ENCODE measurements at regions not wholly inside any gene's neighbourhood (a gene's known extent, or its start where the extent isn't known, plus 50 kb on each side); places are given as distances from the start of the nearest gene placed in this dataset.

GRCh38 chr16:73329358-73330286 is 281.7 kb upstream of the ZFHX3 start:
- no peak overlapping the region for H3K4me3 ChIP-seq (ENCODE audit: low read depth, low read length, poor library complexity, severe bottlenecking)
- POLR2A ChIA-PET, result no interaction called here
- BruUV-seq (replicated peaks), result no TSS peak
- intact Hi-C loops (cut with micrococcal nuclease; ENCODE audit: unreplicated experiment), result no loop called here
- no peak overlapping the region for H3K4me2 ChIP-seq (ENCODE audit: low read length)
- no peaks in the 10 kb centered on the region for H4K20me1 ChIP-seq (ENCODE audit: insufficient read depth, low read length)
- H3K36me3 ChIP-seq (ENCODE audit: insufficient read depth, low read length), result no peaks in the 10 kb centered on the region
- no peaks in the 10 kb centered on the region for H3K9me3 ChIP-seq (ENCODE audit: low read length)
- no peaks in the 10 kb centered on the region for H3K4me1 ChIP-seq (ENCODE audit: insufficient read depth, low read length, poor library complexity, severe bottlenecking)
- no peaks in the 10 kb centered on the region for H3K79me2 ChIP-seq (ENCODE audit: insufficient read depth, low read depth, low read length)
- H3K9me2 ChIP-seq (ENCODE audit: insufficient read depth, low read length), result no peaks in the 10 kb centered on the region
- H3K27ac ChIP-seq (ENCODE audit: low read depth, low read length, poor library complexity, severe bottlenecking), result no peak overlapping the region
- DNase-seq (ENCODE audit: low spot score), result no peak
- no peak overlapping the region for H2AFZ ChIP-seq (ENCODE audit: low read length)
- no peak for TF ChIP-seq EZH2phosphoT487 (IDR thresholded peaks at IDR 0.05; ENCODE audit: borderline replicate concordance, low read depth, low read length)
- TF ChIP-seq, protein P1, sequence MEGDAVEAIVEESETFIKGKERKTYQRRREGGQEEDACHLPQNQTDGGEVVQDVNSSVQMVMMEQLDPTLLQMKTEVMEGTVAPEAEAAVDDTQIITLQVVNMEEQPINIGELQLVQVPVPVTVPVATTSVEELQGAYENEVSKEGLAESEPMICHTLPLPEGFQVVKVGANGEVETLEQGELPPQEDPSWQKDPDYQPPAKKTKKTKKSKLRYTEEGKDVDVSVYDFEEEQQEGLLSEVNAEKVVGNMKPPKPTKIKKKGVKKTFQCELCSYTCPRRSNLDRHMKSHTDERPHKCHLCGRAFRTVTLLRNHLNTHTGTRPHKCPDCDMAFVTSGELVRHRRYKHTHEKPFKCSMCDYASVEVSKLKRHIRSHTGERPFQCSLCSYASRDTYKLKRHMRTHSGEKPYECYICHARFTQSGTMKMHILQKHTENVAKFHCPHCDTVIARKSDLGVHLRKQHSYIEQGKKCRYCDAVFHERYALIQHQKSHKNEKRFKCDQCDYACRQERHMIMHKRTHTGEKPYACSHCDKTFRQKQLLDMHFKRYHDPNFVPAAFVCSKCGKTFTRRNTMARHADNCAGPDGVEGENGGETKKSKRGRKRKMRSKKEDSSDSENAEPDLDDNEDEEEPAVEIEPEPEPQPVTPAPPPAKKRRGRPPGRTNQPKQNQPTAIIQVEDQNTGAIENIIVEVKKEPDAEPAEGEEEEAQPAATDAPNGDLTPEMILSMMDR (conservative IDR thresholded peaks at IDR 0.05; ENCODE audit: low read length), result no peak
- CTCF ChIA-PET (ENCODE audit: unreplicated experiment), result no interaction called here

DNA sequence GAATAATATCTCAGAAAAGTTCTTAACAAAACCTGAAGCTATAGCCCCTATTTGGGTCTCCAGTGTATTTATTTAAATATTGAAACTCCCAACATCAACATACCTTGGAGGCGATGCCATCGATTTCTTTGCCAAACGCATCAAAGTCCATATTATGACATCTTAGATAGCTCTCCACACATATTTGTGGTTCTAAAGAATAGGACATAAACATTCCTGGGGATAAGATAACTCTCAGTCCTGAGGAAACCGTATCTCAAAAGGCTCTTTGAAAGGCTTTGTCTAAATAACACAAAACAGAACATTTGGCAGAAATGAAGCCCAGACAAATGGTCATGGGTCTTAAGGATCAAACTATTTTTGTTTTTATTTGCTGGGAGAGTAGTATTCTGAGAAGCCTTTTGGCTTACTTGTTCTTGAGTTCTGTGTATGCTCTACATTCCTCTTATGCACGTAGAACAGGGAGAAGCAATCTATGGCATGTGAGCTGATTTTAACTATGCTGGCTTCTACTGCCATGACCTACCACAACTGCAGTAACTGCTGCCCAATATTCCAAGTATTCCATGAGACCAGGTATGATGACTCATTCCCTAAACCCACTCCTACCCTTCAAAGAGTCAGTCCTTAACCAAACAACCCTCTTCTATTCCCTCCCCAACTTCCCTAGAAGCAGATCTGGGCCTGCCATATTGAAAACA is 279.0 kb upstream of the ZFHX3 start:
- no peak overlapping the region for H3K27ac ChIP-seq (ENCODE audit: low read depth, low read length, poor library complexity, severe bottlenecking)
- no peaks in the 10 kb centered on the region for H3K9me2 ChIP-seq (ENCODE audit: insufficient read depth, low read length)
- intact Hi-C loops (cut with micrococcal nuclease; ENCODE audit: unreplicated experiment), result no loop called here
- CTCF ChIA-PET (ENCODE audit: unreplicated experiment), result no interaction called here
- no peaks in the 10 kb centered on the region for H3K9me3 ChIP-seq (ENCODE audit: low read length)
- no peak overlapping the region for H3K4me3 ChIP-seq (ENCODE audit: low read depth, low read length, poor library complexity, severe bottlenecking)
- no peaks in the 10 kb centered on the region for H3K36me3 ChIP-seq (ENCODE audit: insufficient read depth, low read length)
- BruUV-seq (replicated peaks), result no TSS peak
- no peaks in the 10 kb centered on the region for H3K79me2 ChIP-seq (ENCODE audit: insufficient read depth, low read depth, low read length)
- no peak overlapping the region for H2AFZ ChIP-seq (ENCODE audit: low read length)
- TF ChIP-seq, protein P1 (conservative IDR thresholded peaks at IDR 0.05; ENCODE audit: low read length), result no peak
- TF ChIP-seq EZH2phosphoT487 (IDR thresholded peaks at IDR 0.05; ENCODE audit: borderline replicate concordance, low read depth, low read length), result no peak
- H4K20me1 ChIP-seq (ENCODE audit: insufficient read depth, low read length), result no peaks in the 10 kb centered on the region
- DNase-seq (ENCODE audit: low spot score), result no peak
- no peak overlapping the region for H3K4me2 ChIP-seq (ENCODE audit: low read length)
- POLR2A ChIA-PET, result interaction anchor here (0.6 kb wide), 1 partner anchor 91 kb away, joined by 5 read pairs; no protein-coding TSS in a partner anchor
- H3K4me1 ChIP-seq (ENCODE audit: insufficient read depth, low read length, poor library complexity, severe bottlenecking), result no peaks in the 10 kb centered on the region

GRCh38 chr16:73326221-73326620 is 278.3 kb upstream of the ZFHX3 start:
- H2AFZ ChIP-seq (ENCODE audit: low read length), result no peak overlapping the region
- no peaks in the 10 kb centered on the region for H4K20me1 ChIP-seq (ENCODE audit: insufficient read depth, low read length)
- no peaks in the 10 kb centered on the region for H3K9me3 ChIP-seq (ENCODE audit: low read length)
- no TSS peak for BruUV-seq (replicated peaks)
- ChIA-PET CTCF (ENCODE audit: unreplicated experiment) (no interaction called here), POLR2A (no interaction called here)
- no peak overlapping the region for H3K4me2 ChIP-seq (ENCODE audit: low read length)
- no peak overlapping the region for H3K4me3 ChIP-seq (ENCODE audit: low read depth, low read length, poor library complexity, severe bottlenecking)
- no peaks in the 10 kb centered on the region for H3K79me2 ChIP-seq (ENCODE audit: insufficient read depth, low read depth, low read length)
- intact Hi-C loops (cut with micrococcal nuclease; ENCODE audit: unreplicated experiment), result no loop called here
- DNase-seq (ENCODE audit: low spot score), result no peak
- TF ChIP-seq, protein P1 (conservative IDR thresholded peaks at IDR 0.05; ENCODE audit: low read length), result no peak
- TF ChIP-seq EZH2phosphoT487 (IDR thresholded peaks at IDR 0.05; ENCODE audit: borderline replicate concordance, low read depth, low read length), result no peak
- no peaks in the 10 kb centered on the region for H3K9me2 ChIP-seq (ENCODE audit: insufficient read depth, low read length)
- no peaks in the 10 kb centered on the region for H3K36me3 ChIP-seq (ENCODE audit: insufficient read depth, low read length)
- no peaks in the 10 kb centered on the region for H3K4me1 ChIP-seq (ENCODE audit: insufficient read depth, low read length, poor library complexity, severe bottlenecking)
- no peak overlapping the region for H3K27ac ChIP-seq (ENCODE audit: low read depth, low read length, poor library complexity, severe bottlenecking)

Data from OCI-LY7 (cell line).